ENCODE measurements at regions not wholly inside any gene's neighbourhood (a gene's known extent, or its start where the extent isn't known, plus 50 kb on each side); places are given as distances from the start of the nearest gene placed in this dataset.

DNA sequence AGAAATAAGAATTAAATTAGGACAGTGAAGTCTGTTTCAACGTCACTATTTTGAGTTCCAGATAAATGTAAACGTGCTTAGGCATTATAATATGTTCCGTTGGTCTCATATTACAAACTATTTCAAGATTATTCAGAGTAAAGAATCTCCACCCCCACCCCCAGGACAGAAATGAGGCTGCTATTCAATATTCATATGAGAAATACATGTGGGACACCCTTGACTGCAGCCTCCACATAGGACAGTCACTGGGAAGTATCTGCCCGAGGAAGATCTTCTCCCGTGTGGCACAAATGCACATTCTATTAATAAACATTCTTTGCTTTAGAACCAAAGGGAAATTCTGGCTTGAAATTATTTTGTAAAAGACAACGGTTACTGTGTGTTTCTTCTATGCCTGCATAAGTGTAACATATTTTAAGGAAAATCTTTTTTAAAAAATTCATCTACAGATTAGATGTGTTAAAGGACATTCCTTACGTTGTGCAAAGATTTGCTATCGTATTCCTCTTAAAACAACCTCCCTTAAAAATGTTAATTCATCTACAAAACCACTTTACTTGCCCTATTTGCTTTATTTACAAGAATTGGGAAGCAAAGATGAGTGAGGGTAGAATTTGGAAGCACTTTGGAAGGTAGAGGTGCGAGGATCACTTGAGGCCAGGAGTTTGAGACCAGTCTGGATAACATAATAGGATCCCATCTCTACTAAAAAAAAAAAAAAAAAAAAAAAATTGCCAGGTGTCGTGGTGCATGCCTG, 148.3 kb upstream of the SOX14 start:
- Mint-ChIP-seq H3K9me3 (ENCODE audit: unreplicated experiment) (peaks cover 14% of the 10 kb centered on the region), H3K4me3 (ENCODE audit: unreplicated experiment) (no peak overlapping the region), H3K36me3 (ENCODE audit: unreplicated experiment) (no peaks in the 10 kb centered on the region), H3K27ac (ENCODE audit: unreplicated experiment) (no peak overlapping the region), H3K27me3 (ENCODE audit: unreplicated experiment) (no peaks in the 10 kb centered on the region), H3K4me1 (ENCODE audit: unreplicated experiment) (no peaks in the 10 kb centered on the region)
- no peak for DNase-seq (ENCODE audit: extremely low spot score, unreplicated experiment)
- TF ChIP-seq, protein P1, sequence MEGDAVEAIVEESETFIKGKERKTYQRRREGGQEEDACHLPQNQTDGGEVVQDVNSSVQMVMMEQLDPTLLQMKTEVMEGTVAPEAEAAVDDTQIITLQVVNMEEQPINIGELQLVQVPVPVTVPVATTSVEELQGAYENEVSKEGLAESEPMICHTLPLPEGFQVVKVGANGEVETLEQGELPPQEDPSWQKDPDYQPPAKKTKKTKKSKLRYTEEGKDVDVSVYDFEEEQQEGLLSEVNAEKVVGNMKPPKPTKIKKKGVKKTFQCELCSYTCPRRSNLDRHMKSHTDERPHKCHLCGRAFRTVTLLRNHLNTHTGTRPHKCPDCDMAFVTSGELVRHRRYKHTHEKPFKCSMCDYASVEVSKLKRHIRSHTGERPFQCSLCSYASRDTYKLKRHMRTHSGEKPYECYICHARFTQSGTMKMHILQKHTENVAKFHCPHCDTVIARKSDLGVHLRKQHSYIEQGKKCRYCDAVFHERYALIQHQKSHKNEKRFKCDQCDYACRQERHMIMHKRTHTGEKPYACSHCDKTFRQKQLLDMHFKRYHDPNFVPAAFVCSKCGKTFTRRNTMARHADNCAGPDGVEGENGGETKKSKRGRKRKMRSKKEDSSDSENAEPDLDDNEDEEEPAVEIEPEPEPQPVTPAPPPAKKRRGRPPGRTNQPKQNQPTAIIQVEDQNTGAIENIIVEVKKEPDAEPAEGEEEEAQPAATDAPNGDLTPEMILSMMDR (IDR thresholded peaks at IDR 0.05) = no peak

DNA sequence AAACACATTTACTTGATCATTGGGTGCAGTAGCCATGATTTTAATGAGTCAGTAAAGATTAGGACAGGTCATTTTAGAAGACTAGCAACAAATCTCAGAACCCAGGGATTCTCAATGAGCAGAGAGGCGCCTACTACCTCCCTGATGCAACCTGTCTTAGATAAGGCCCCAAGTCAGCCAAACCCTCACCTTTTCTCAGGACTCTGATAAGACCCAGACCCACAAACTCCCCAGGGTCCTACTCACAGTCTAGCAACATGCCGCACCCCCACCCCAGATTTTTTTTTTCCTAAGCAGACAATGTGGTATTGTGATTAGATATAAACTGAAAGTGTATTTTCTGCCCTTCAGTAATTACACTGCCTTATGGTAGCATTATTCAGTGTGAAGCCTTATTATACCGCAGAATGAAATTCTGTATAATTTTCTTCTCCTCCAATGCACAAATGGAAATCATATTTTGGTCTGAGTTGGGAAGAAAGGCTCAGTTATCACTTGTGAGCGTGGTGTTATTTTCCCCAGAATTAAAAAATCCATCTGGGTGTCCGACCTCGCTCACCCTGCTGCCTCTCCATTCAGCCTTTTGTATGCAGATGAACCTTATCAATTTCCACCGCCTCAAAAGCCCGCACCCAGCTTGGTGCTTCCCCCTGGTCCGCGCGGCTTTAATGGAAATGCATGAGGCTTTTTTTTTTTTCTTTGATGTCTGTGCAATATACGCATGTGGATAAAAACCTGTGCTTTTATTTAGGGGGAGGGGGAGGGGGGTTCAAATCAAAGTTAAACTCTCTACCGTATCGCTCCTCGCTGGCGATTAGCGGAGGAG, 122.0 kb upstream of the SOX14 start:
- TF ChIP-seq, protein P1 (IDR thresholded peaks at IDR 0.05) = no peak
- Mint-ChIP-seq H3K4me1 (ENCODE audit: unreplicated experiment) (no peaks in the 10 kb centered on the region), H3K27me3 (ENCODE audit: unreplicated experiment) (no peaks in the 10 kb centered on the region), H3K36me3 (ENCODE audit: unreplicated experiment) (no peaks in the 10 kb centered on the region), H3K9me3 (ENCODE audit: unreplicated experiment) (peaks cover 7% of the 10 kb centered on the region), H3K4me3 (ENCODE audit: unreplicated experiment) (no peak overlapping the region), H3K27ac (ENCODE audit: unreplicated experiment) (no peak overlapping the region)
- DNase-seq (ENCODE audit: extremely low spot score, unreplicated experiment) = no peak

DNA sequence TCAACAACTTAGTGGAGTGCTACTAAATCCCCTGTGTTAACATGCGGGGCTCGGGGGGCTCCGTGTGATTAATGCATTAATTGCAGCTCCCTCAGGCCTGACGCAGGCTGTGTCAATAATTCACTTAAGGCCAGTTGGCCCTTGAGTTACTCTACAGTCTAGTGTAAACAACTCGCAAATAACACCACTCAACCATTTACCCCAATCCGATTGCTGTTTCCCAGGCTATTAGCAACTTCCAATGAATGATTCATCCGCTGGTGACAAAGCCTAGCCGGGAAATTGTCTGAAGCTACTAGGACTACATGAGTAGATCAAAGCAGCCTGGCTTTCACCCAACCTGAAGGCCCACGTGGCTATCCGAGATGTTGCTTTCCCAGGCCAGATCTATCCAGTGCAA, 121.3 kb upstream of the SOX14 start:
- H3K9me3 Mint-ChIP-seq (ENCODE audit: unreplicated experiment) = peaks cover 7% of the 10 kb centered on the region
- H3K4me1 Mint-ChIP-seq (ENCODE audit: unreplicated experiment) = no peaks in the 10 kb centered on the region
- no peaks in the 10 kb centered on the region for H3K36me3 Mint-ChIP-seq (ENCODE audit: unreplicated experiment)
- H3K27me3 Mint-ChIP-seq (ENCODE audit: unreplicated experiment) = no peaks in the 10 kb centered on the region
- no peak for DNase-seq (ENCODE audit: extremely low spot score, unreplicated experiment)
- no peak overlapping the region for H3K27ac Mint-ChIP-seq (ENCODE audit: unreplicated experiment)
- H3K4me3 Mint-ChIP-seq (ENCODE audit: unreplicated experiment) = no peak overlapping the region
- TF ChIP-seq, protein P1 (IDR thresholded peaks at IDR 0.05) = no peak

DNA sequence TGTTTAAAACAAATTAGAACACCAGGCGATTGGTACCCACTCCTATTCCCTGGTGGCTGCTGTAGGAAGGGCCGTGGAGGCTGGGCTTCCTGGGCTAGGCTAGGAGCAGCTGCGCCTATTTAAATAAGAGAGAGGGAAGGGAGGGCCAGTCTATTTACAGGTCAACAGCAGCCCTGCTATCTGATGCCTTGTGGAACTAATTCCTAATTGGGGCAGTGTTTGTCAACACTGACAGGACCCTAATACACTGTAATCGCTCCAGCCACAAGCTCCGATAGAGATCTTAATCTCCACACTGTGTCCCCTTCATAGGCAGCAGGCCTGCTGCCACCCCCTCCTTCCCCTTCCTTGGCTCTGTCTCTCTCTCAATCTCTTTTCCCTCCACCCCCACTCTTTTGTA, 116.9 kb upstream of the SOX14 start:
- Mint-ChIP-seq H3K9me3 (ENCODE audit: unreplicated experiment) (no peaks in the 10 kb centered on the region), H3K27me3 (ENCODE audit: unreplicated experiment) (no peaks in the 10 kb centered on the region), H3K4me3 (ENCODE audit: unreplicated experiment) (no peak overlapping the region), H3K27ac (ENCODE audit: unreplicated experiment) (no peak overlapping the region), H3K4me1 (ENCODE audit: unreplicated experiment) (no peaks in the 10 kb centered on the region), H3K36me3 (ENCODE audit: unreplicated experiment) (no peaks in the 10 kb centered on the region)
- no peak for DNase-seq (ENCODE audit: extremely low spot score, unreplicated experiment)
- TF ChIP-seq, protein P1 (IDR thresholded peaks at IDR 0.05) = no peak

DNA sequence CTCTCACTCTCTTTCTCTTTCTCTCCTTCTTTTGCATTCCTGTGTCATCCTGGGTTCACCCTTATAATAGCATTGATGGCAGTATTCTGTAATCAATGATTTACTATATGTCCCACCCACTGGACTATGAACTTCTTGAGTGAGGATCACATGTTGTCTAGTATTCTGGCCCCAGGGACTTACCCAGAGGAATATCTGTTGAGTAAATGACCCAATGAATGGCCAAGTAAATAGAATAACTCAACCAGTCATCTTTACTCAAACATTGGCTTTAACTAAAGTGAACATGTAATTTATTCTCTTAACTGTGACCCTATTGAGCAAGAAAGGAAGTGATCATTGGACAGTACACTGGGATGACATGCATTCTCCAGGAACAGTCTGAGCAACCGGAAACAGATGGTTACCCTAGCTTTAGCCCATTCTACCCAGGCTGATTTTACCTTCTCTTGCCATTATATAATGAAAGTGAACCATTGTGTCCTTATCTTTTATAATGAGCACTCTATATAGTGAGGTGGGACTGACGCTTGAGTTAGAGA, 94.5 kb upstream of the SOX14 start:
- Mint-ChIP-seq H3K9me3 (ENCODE audit: unreplicated experiment) (peaks cover 12% of the 10 kb centered on the region), H3K4me1 (ENCODE audit: unreplicated experiment) (no peaks in the 10 kb centered on the region), H3K4me3 (ENCODE audit: unreplicated experiment) (no peak overlapping the region), H3K27me3 (ENCODE audit: unreplicated experiment) (no peaks in the 10 kb centered on the region), H3K27ac (ENCODE audit: unreplicated experiment) (no peak overlapping the region), H3K36me3 (ENCODE audit: unreplicated experiment) (no peaks in the 10 kb centered on the region)
- no peak for DNase-seq (ENCODE audit: extremely low spot score, unreplicated experiment)
- TF ChIP-seq, protein P1 (IDR thresholded peaks at IDR 0.05) = no peak
